ENCODE measurements at regions not wholly inside any gene's neighbourhood (a gene's known extent, or its start where the extent isn't known, plus 50 kb on each side); places are given as distances from the start of the nearest gene placed in this dataset.

- H3K4me3 ChIP-seq (ENCODE audit: low read depth, low read length): no peak overlapping the region
- no peak for TF ChIP-seq CTCF (IDR thresholded peaks at IDR 0.05; ENCODE audit: insufficient read depth, low read depth, low read length)
These were observed 158.2 kb upstream of the CHD6 start for GRCh38 chr20:41776421-41776820.

GRCh38 chr20:41774291-41774690, 156.1 kb upstream of the CHD6 start:
- no peak overlapping the region for H3K4me3 ChIP-seq (ENCODE audit: low read depth, low read length)
- no peak for TF ChIP-seq CTCF (IDR thresholded peaks at IDR 0.05; ENCODE audit: insufficient read depth, low read depth, low read length)
- DNase-seq (ENCODE audit: low read depth): no peak

More at GRCh38 chr20:41776421-41776820, 158.2 kb upstream of the CHD6 start:
- no peak for DNase-seq (ENCODE audit: low read depth)

- no peak for TF ChIP-seq CTCF (IDR thresholded peaks at IDR 0.05; ENCODE audit: insufficient read depth, low read depth, low read length)
- DNase-seq (ENCODE audit: low read depth): no peak
- H3K4me3 ChIP-seq (ENCODE audit: low read depth, low read length): no peak overlapping the region
These were observed 152.8 kb upstream of the CHD6 start for GRCh38 chr20:41770965-41771364.

- no peak for DNase-seq (ENCODE audit: low read depth)
- TF ChIP-seq CTCF (IDR thresholded peaks at IDR 0.05; ENCODE audit: insufficient read depth, low read depth, low read length): no peak
- no peak overlapping the region for H3K4me3 ChIP-seq (ENCODE audit: low read depth, low read length)
These were observed 152.2 kb upstream of the CHD6 start for GRCh38 chr20:41770427-41770826.

- no peak for TF ChIP-seq CTCF (IDR thresholded peaks at IDR 0.05; ENCODE audit: insufficient read depth, low read depth, low read length)
- H3K4me3 ChIP-seq (ENCODE audit: low read depth, low read length): no peak overlapping the region
- no peak for DNase-seq (ENCODE audit: low read depth)
These were observed 151.4 kb upstream of the CHD6 start for GRCh38 chr20:41769592-41770018.

GRCh38 chr20:41750137-41750536, 132.0 kb upstream of the CHD6 start:
- DNase-seq (ENCODE audit: low read depth): no peak
- H3K4me3 ChIP-seq (ENCODE audit: low read depth, low read length): no peak overlapping the region
- TF ChIP-seq CTCF (IDR thresholded peaks at IDR 0.05; ENCODE audit: insufficient read depth, low read depth, low read length): no peak

All from fibroblast of villous mesenchyme (primary cell).